ENCODE measurements at regions not wholly inside any gene's neighbourhood (a gene's known extent, or its start where the extent isn't known, plus 50 kb on each side); places are given as distances from the start of the nearest gene placed in this dataset.

- H3K79me2 ChIP-seq (ENCODE audit: insufficient read depth, low read length): no peaks in the 10 kb centered on the region
- no peaks in the 10 kb centered on the region for H3K36me3 ChIP-seq (ENCODE audit: low read length)
- TF ChIP-seq EZH2phosphoT487 (conservative IDR thresholded peaks at IDR 0.05; ENCODE audit: low read length) (no peak), CTCF (IDR thresholded peaks at IDR 0.05; ENCODE audit: insufficient read depth, low read length, poor library complexity, severe bottlenecking) (no peak)
- H3K4me2 ChIP-seq (ENCODE audit: low read depth, low read length, poor library complexity, severe bottlenecking): no peak overlapping the region
- H3F3A ChIP-seq (ENCODE audit: insufficient read depth): no peaks in the 10 kb centered on the region
- no peaks in the 10 kb centered on the region for H3K9me2 ChIP-seq (replicated peaks; ENCODE audit: insufficient read depth, low read length)
- H3K4me3 ChIP-seq (ENCODE audit: insufficient read depth, low read length, poor library complexity, severe bottlenecking): no peak overlapping the region
- no peak overlapping the region for H3K27ac ChIP-seq (ENCODE audit: low read depth, low read length)
- H3K9me3 ChIP-seq (ENCODE audit: insufficient read depth, low read length): no peaks in the 10 kb centered on the region
- H3K9ac ChIP-seq (ENCODE audit: low read length): no peak overlapping the region
- H3K27me3 ChIP-seq (ENCODE audit: low read length): no peaks in the 10 kb centered on the region
- no peaks in the 10 kb centered on the region for H4K20me1 ChIP-seq (ENCODE audit: low read depth, low read length)
- no peak overlapping the region for H2AFZ ChIP-seq (ENCODE audit: low read depth, low read length, severe bottlenecking)
These were observed 93.8 kb upstream of the SLC4A7 start for GRCh38 chr3:27578032-27578431.

- Histone ChIP-seq H3K27me3 (ENCODE audit: low read length) (no peaks in the 10 kb centered on the region), H3K9me2 (replicated peaks; ENCODE audit: insufficient read depth, low read length) (no peaks in the 10 kb centered on the region), H3K9ac (ENCODE audit: low read length) (no peak overlapping the region), H3K36me3 (ENCODE audit: low read length) (no peaks in the 10 kb centered on the region), H3F3A (ENCODE audit: insufficient read depth) (no peaks in the 10 kb centered on the region), H2AFZ (ENCODE audit: low read depth, low read length, severe bottlenecking) (no peak overlapping the region), H3K27ac (ENCODE audit: low read depth, low read length) (no peak overlapping the region), H3K9me3 (ENCODE audit: insufficient read depth, low read length) (no peaks in the 10 kb centered on the region), H3K4me2 (ENCODE audit: low read depth, low read length, poor library complexity, severe bottlenecking) (no peak overlapping the region), H3K4me3 (ENCODE audit: insufficient read depth, low read length, poor library complexity, severe bottlenecking) (no peak overlapping the region), H4K20me1 (ENCODE audit: low read depth, low read length) (no peaks in the 10 kb centered on the region), H3K79me2 (ENCODE audit: insufficient read depth, low read length) (no peaks in the 10 kb centered on the region)
- TF ChIP-seq EZH2phosphoT487 (conservative IDR thresholded peaks at IDR 0.05; ENCODE audit: low read length): no peak
- no peak for TF ChIP-seq CTCF (IDR thresholded peaks at IDR 0.05; ENCODE audit: insufficient read depth, low read length, poor library complexity, severe bottlenecking)
These were observed 93.3 kb upstream of the SLC4A7 start for GRCh38 chr3:27577504-27577903.

GRCh38 chr3:27576171-27576570 is 92.0 kb upstream of the SLC4A7 start:
- H3K27me3 ChIP-seq (ENCODE audit: low read length): no peaks in the 10 kb centered on the region
- no peaks in the 10 kb centered on the region for H3K9me3 ChIP-seq (ENCODE audit: insufficient read depth, low read length)
- H3K9me2 ChIP-seq (replicated peaks; ENCODE audit: insufficient read depth, low read length): no peaks in the 10 kb centered on the region
- no peak overlapping the region for H3K4me3 ChIP-seq (ENCODE audit: insufficient read depth, low read length, poor library complexity, severe bottlenecking)
- H3K79me2 ChIP-seq (ENCODE audit: insufficient read depth, low read length): no peaks in the 10 kb centered on the region
- H3K9ac ChIP-seq (ENCODE audit: low read length): no peak overlapping the region
- no peak overlapping the region for H3K4me2 ChIP-seq (ENCODE audit: low read depth, low read length, poor library complexity, severe bottlenecking)
- TF ChIP-seq CTCF (IDR thresholded peaks at IDR 0.05; ENCODE audit: insufficient read depth, low read length, poor library complexity, severe bottlenecking) (no peak), EZH2phosphoT487 (conservative IDR thresholded peaks at IDR 0.05; ENCODE audit: low read length) (no peak)
- H3F3A ChIP-seq (ENCODE audit: insufficient read depth): no peaks in the 10 kb centered on the region
- H2AFZ ChIP-seq (ENCODE audit: low read depth, low read length, severe bottlenecking): no peak overlapping the region
- H4K20me1 ChIP-seq (ENCODE audit: low read depth, low read length): no peaks in the 10 kb centered on the region
- H3K36me3 ChIP-seq (ENCODE audit: low read length): no peaks in the 10 kb centered on the region
- H3K27ac ChIP-seq (ENCODE audit: low read depth, low read length): no peak overlapping the region

GRCh38 chr3:27575499-27575898 is 91.3 kb upstream of the SLC4A7 start:
- Histone ChIP-seq H3K79me2 (ENCODE audit: insufficient read depth, low read length) (no peaks in the 10 kb centered on the region), H3F3A (ENCODE audit: insufficient read depth) (no peaks in the 10 kb centered on the region), H3K27ac (ENCODE audit: low read depth, low read length) (no peak overlapping the region), H3K4me2 (ENCODE audit: low read depth, low read length, poor library complexity, severe bottlenecking) (no peak overlapping the region), H3K9me2 (replicated peaks; ENCODE audit: insufficient read depth, low read length) (no peaks in the 10 kb centered on the region), H3K4me3 (ENCODE audit: insufficient read depth, low read length, poor library complexity, severe bottlenecking) (no peak overlapping the region), H3K27me3 (ENCODE audit: low read length) (no peaks in the 10 kb centered on the region), H3K9ac (ENCODE audit: low read length) (no peak overlapping the region), H3K9me3 (ENCODE audit: insufficient read depth, low read length) (no peaks in the 10 kb centered on the region), H4K20me1 (ENCODE audit: low read depth, low read length) (no peaks in the 10 kb centered on the region), H2AFZ (ENCODE audit: low read depth, low read length, severe bottlenecking) (no peak overlapping the region), H3K36me3 (ENCODE audit: low read length) (no peaks in the 10 kb centered on the region)
- no peak for TF ChIP-seq CTCF (IDR thresholded peaks at IDR 0.05; ENCODE audit: insufficient read depth, low read length, poor library complexity, severe bottlenecking)
- no peak for TF ChIP-seq EZH2phosphoT487 (conservative IDR thresholded peaks at IDR 0.05; ENCODE audit: low read length)

Data from SU-DHL-6 (cell line).